BJ (cell line): ENCODE measurements at regions not wholly inside any gene's neighbourhood (a gene's known extent, or its start where the extent isn't known, plus 50 kb on each side); places are given as distances from the start of the nearest gene placed in this dataset.
"Not testable (repeated sequence)": the region's sequence is repeated elsewhere in the genome, so short reads cannot be mapped to it uniquely, and the experiment has no call there.

Experiments
- CTCF ChIA-PET: fragments of 350-600 bp; formaldehyde crosslinking; extraction: SDS; loops from one replicate; lab custom pipeline; 2021; ENCODE audit warnings: antibody characterized with exemption, inconsistent platforms; lab: Yijun Ruan, JAX
- POLR2A ChIA-PET: fragments of 300-600 bp; sonication (Branson Sonifier 250); formaldehyde crosslinking; extraction: SDS; loops from one replicate; lab custom pipeline; 2021; ENCODE audit warnings: antibody characterized with exemption; lab: Charles Lee
- DNase-seq: peaks from one replicate; pipeline ENCODE4 v3.0.0-alpha.2; 2011; ENCODE audit warnings: low read depth
- H3K27me3 ChIP-seq: 2 replicates; pipeline ENCODE4 v1.6.0; 2011; ENCODE audit warnings: low read length; ENCODE audit not compliant: control insufficient read depth, insufficient read depth
- H3K36me3 ChIP-seq: 2 replicates; pipeline ENCODE4 v1.5.1; 2011; ENCODE audit warnings: low read length; ENCODE audit not compliant: control insufficient read depth, insufficient read depth
- H3K4me3 ChIP-seq: 2 replicates; pipeline ENCODE4 v1.5.1; 2011; ENCODE audit warnings: low read depth, mild to moderate bottlenecking, control low read depth, low read length
- TF ChIP-seq, protein P1 (sequence below): IDR thresholded peaks from 2 replicates; pipeline ENCODE4 v1.5.1; 2011; ENCODE audit warnings: low read depth, mild to moderate bottlenecking, control low read depth, inconsistent platforms, low read length, moderate library complexity; ENCODE audit not compliant: insufficient read depth

DNA sequence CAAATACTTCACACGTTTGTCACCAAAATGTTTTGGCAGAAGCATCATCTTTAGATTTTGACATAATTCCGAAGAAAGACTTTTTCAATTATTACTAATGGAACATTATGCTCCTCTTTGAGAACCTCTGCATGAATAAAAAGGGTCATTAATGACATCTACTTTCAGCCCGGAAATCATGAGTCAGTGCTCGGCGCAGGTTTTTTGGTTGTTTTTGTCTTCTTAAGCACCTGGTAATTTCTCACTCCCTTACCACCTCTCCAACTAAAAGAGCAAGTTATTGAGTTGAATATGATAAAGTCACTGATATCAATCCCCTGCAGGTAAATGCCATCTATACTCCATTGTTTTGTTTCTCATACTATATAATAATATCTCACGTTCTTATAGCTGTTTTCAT lies 113.0 kb upstream of the PBX1 start:
- CTCF ChIA-PET: interaction anchor here (0.6 kb wide), 1 partner anchor 12 kb away, joined by 3 read pairs; no protein-coding TSS in a partner anchor
- DNase-seq: no peak
- H3K27me3 ChIP-seq: 0 out of 2 replicates have a peak, but pooled peaks cover 2% of the 10 kb centered on the region
- TF ChIP-seq, protein P1, sequence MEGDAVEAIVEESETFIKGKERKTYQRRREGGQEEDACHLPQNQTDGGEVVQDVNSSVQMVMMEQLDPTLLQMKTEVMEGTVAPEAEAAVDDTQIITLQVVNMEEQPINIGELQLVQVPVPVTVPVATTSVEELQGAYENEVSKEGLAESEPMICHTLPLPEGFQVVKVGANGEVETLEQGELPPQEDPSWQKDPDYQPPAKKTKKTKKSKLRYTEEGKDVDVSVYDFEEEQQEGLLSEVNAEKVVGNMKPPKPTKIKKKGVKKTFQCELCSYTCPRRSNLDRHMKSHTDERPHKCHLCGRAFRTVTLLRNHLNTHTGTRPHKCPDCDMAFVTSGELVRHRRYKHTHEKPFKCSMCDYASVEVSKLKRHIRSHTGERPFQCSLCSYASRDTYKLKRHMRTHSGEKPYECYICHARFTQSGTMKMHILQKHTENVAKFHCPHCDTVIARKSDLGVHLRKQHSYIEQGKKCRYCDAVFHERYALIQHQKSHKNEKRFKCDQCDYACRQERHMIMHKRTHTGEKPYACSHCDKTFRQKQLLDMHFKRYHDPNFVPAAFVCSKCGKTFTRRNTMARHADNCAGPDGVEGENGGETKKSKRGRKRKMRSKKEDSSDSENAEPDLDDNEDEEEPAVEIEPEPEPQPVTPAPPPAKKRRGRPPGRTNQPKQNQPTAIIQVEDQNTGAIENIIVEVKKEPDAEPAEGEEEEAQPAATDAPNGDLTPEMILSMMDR: no peak
- no peak overlapping the region for H3K4me3 ChIP-seq
- POLR2A ChIA-PET: no interaction called here
- no peaks in the 10 kb centered on the region for H3K36me3 ChIP-seq

DNA sequence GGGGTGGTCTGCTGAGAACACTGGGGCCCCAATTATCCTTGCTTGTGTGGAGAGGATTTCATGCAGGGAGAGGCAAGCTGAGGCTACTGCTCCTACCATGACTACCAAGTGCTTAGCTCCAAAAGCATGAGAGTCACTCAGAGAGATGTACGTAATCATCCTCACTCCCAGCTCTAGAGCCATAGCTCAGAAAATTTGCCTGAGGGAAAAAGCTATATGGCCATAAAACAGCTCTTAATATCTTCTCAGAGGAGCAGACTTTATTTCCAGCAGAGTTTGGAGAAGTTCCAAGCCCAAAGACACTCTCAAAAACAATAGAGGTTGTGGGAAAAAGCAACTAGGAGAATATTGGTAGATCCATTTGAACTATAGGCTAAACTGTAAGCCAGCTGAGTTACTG lies 106.4 kb upstream of the PBX1 start:
- TF ChIP-seq, protein P1: no peak
- no peaks in the 10 kb centered on the region for H3K36me3 ChIP-seq
- H3K4me3 ChIP-seq: no peak overlapping the region
- ChIA-PET POLR2A (interaction anchor here (0.7 kb wide), 1 partner anchor 14 kb away, joined by 3 read pairs; no protein-coding TSS in a partner anchor), CTCF (no interaction called here)
- no peak for DNase-seq
- no peaks in the 10 kb centered on the region for H3K27me3 ChIP-seq

DNA sequence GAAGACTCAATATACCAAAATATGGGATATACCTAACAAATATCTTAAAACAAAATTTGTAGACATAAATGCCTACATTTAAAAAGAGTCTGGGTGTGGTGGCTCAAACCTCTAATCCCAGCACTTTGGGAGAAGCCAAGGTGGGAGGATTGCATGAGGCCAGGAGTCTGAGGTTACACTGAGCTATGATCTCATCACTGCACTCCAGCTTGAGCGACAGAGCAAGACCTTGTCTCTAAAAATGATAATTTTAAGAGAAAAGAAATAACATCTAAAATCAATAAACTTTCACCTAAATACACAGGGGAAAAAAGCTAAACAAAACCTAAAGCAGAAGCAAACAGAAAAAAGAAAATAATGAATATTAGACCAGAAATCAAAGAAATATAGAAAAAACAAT lies 102.7 kb upstream of the PBX1 start:
- Histone ChIP-seq H3K4me3 (no peak overlapping the region), H3K36me3 (no peaks in the 10 kb centered on the region), H3K27me3 (no peaks in the 10 kb centered on the region)
- ChIA-PET CTCF (interaction anchor here (0.6 to 0.7 kb wide), 2 partner anchors 51 to 617 kb away, joined by 3 read pairs; no protein-coding TSS in a partner anchor), POLR2A (no interaction called here)
- DNase-seq: no peak
- TF ChIP-seq, protein P1: no peak

DNA sequence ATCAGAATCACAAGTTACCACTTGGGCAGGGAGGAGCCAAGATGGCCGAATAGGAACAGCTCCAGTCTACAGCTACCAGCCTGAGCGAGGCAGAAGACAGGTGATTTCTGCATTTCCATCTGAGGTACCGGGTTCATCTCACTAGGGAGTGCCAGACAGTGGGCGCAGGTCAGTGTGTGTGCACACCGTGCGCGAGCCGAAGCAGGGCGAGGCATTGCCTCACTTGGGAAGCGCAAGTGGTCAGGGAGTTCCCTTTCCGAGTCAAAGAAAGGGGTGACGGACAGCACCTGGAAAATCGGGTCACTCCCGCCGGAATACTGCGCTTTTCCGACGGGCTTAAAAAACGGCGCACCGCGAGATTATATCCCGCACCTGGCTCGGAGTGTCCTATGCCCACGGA lies 99.8 kb upstream of the PBX1 start:
- H3K27me3 ChIP-seq, H3K4me3 ChIP-seq, CTCF ChIA-PET, DNase-seq, H3K36me3 ChIP-seq, POLR2A ChIA-PET: not testable (repeated sequence)

DNA sequence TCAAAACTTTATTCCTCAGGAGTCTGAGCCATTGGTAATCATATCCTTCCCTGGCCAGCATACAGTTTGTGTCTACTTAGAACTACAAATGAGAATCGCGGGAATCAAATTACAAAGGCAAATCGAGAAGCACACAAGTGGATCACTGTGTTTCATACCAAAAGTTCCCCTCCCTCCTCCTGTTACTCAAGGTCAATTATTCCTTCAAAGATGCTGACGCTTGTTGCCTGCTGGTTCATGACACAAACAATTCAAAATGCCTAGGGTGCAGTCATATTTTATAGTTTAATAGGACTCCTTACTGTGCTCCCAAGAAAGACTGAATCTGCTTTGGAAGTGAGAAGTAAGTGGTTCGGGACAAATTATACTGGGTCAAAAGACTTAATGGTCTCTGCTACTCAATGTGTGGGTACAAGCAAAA lies 93.0 kb upstream of the PBX1 start:
- Histone ChIP-seq H3K4me3 (no peak overlapping the region), H3K27me3 (no peaks in the 10 kb centered on the region), H3K36me3 (no peaks in the 10 kb centered on the region)
- no peak for DNase-seq
- TF ChIP-seq, protein P1: no peak
- POLR2A ChIA-PET: interaction anchor here (0.6 kb wide), 1 partner anchor 13 kb away, joined by 3 read pairs; no protein-coding TSS in a partner anchor
- CTCF ChIA-PET: no interaction called here

DNA sequence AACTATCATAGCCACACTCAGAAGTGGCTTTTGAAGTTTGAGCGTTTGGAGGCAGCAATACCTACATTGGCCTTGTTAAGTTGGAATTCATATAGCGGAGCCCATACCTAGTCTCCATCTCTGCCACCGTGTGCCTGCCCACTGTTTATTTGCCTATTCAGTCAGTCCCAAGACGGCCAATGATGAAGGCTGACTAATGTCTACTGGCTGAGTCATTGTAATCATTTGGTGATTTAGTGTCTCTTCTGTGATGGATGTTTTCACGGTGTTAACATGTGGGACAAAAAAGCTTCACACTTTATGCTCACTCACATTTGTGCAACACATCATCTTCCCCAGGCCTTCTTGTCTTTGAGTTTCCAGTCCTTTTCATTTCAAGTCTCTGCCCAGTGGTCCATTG lies 92.6 kb upstream of the PBX1 start:
- POLR2A ChIA-PET: interaction anchor here (0.6 kb wide), 1 partner anchor 14 kb away, joined by 3 read pairs; no protein-coding TSS in a partner anchor
- no peak for DNase-seq
- Histone ChIP-seq H3K4me3 (no peak overlapping the region), H3K36me3 (no peaks in the 10 kb centered on the region), H3K27me3 (no peaks in the 10 kb centered on the region)
- CTCF ChIA-PET: no interaction called here
- TF ChIP-seq, protein P1: no peak
